ENCODE measurements at regions not wholly inside any gene's neighbourhood (a gene's known extent, or its start where the extent isn't known, plus 50 kb on each side); places are given as distances from the start of the nearest gene placed in this dataset.

DNA sequence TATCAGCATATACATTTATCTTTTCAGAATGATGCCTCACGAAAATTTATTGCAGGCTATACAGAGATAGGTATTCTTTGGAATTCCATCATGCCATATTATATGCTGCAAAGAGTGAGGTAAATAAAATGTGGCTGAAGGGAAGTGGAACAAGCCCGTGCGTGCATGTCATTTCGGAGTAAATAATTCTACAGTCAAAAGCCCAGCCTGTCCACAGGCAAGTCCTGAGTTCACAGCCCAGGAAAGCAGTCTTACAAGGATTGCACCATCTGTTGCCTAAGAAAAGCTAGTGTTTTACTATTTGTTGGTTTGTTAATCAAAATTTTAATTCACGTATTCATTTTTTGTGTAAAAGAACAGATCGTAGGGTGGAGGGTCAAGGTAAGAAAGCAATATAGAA is 292.4 kb upstream of the AKR1E2 start:
- no peak for DNase-seq (ENCODE audit: low read depth)

DNA sequence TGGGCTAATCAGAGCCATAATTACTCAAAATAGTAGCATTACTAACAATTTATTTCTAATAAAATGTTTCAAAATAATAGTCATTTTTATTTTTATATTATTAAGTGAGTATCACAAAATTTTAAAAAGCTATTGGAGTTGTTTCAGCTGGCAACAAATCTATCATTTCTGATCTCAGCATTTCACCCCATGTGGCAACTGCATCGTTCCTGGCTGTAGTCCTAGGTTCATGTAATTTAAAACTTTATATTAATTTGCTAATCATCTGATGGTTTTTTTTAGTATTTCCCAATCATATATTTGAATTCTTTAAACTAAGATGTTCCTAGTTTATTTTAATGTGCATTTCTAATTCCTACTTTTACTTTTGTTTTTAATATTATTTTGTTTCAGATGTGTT is 293.0 kb upstream of the AKR1E2 start:
- DNase-seq (ENCODE audit: low read depth) = no peak

DNA sequence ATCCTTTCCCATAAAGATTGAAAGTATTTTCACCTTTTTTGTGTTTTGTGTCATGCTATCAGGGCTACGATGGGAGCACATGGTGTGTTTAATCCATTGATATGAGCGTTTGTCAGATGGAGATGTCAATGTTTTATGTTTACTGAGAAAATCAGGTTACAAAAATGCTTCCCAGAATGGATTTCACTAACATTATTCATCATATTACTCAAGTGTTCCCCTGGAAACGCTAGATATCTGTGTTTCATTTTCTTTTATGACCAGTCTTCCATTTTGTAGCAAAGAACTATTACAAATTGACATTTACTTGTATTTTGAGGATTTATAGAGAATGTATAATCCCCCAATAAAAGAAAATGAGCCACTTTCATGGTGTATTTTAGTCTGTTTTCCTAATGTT is 293.5 kb upstream of the AKR1E2 start:
- peak; percentile 8 for DNase-seq (ENCODE audit: low read depth)

DNA sequence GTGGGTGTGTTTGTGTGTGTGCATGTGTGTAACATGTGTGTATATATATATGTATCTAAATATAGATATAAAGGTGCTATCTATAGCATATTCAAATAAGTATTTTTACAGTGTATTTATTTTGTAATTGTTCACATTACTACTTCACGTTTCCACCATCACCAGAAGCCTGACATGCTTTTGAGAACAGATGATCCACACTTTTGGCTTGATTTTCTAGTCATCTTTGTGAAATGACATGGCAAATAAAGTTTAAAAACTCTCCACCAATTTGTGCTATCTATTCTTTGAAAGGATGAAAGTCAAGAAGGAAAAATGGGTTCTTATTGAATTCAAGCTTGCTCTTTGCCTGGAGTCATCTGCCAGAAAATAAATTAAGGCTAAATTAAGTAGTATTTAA is 294.0 kb upstream of the AKR1E2 start:
- DNase-seq (ENCODE audit: low read depth) = no peak

DNA sequence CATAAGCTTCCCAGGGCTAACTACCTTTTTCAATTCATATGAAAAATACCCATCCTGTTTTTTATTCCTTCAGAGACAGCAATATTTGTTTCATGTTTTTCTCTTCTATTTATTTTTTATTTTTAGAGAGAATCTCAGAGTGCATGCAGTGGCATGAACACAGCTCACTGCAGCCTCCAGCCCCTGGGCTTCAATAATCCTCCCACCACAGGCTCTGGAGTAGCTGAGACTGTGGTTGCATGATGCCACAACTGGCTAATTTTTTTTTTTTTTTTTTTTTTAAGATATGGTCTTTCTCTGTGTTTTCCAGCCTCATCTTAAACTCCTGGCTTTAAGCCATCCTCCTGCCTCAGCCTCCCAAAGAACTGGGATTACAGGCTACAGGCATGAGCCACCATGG is 296.7 kb upstream of the AKR1E2 start:
- no peak for DNase-seq (ENCODE audit: low read depth)

DNA sequence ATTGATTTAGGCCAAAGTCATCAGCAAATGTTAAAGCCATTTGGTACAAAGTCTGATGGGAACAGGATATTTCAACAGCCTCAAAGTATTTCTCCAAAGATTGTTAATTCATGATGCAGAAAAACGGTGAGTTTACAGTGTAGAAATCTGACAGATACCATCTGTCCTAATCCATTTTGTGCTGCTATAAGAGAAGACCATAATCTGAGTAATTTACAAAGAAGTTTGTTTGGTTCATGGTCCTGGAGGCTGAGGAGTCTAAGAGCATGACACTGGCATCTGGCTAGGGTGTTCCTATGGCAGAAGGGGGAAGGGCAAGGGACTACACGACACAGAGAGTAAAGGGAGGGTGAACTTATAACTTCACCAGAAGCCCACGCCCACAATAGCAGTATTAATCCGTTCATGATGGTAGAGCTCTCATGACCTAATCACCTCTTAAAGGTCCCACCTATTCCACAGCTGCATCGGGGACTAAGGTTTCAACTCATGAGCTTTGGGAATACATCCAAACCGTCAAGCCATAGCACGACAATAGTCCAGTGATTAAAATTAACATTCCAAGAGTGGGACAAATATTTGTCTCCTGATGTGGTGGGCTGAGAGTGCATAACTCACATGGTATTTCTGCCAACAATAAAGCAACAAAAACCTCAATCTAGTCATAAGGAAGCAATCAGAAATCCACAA is 298.6 kb upstream of the AKR1E2 start:
- DNase-seq (ENCODE audit: low read depth) = peak; percentile 57

DNA sequence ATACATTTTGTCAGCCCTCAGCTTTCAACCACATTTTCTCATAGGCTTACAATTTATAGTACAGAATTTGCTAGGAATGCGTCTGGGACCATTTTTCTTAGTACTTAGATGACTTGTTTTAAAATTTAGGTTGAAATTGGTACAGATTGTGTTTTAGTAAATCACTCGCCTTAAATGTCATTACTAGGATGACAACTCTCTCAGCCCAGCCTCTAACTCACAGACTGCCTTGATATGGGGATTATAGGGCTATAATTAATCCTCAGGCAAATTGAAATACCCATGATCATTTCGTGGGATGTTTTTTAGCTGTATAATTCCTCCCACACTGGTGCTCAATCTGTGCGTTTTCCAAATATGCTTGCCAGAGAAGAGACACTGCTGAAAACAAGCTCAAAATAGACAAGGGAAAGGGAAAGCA is 299.7 kb upstream of the AKR1E2 start:
- no peak for DNase-seq (ENCODE audit: low read depth)

DNA sequence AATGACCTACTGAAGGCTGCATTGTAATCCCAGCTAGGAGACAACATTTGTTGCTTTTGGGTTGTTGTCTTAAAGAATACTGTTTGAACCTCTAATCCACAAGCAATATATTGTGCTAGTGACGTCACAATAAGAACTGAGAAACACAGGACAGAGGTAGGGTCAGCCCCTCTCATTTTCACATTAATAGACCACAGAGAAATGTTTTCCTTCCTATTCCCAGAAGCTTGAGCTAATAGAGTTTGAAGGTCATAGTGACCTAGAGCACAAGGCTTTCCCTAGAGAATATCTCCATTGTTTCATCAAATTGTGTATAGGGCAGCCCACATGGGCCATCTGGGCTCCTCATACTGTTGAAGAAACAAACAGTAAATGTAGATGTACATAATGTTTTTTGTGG is 300.9 kb upstream of the AKR1E2 start:
- no peak for DNase-seq (ENCODE audit: low read depth)

DNA sequence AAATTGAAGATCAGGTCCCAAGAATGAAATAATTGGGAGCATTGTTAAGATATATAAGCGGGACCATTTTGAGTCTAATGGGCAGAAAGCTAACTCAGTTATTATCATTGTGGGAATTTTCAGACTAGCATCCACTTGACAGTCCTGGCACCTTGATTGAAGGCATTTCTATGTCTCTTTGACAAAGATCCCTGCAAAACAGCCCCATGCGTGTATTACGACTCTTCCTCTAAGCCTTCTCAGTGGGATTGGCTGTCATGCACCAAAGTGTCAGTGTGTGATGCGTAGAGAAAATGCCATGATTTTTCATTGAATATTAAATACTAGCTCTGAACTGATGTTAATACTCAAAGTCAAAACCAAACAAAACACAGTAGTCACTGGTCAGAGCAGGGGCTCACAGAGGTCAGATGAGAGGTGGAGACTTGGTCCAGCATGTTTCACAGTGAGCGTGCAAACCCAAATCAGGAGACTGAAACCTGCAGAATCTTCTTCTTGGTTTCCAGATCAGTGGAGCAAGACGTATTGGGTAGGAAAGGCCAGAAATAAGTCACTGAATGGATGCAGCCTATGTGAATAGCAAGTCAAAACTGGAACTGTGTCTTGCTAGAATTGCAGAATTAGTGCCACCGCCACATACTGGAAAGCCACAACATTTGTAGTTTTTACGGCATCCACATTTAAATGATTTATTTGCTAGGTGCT is 303.6 kb upstream of the AKR1E2 start:
- no peak for DNase-seq (ENCODE audit: low read depth)

DNA sequence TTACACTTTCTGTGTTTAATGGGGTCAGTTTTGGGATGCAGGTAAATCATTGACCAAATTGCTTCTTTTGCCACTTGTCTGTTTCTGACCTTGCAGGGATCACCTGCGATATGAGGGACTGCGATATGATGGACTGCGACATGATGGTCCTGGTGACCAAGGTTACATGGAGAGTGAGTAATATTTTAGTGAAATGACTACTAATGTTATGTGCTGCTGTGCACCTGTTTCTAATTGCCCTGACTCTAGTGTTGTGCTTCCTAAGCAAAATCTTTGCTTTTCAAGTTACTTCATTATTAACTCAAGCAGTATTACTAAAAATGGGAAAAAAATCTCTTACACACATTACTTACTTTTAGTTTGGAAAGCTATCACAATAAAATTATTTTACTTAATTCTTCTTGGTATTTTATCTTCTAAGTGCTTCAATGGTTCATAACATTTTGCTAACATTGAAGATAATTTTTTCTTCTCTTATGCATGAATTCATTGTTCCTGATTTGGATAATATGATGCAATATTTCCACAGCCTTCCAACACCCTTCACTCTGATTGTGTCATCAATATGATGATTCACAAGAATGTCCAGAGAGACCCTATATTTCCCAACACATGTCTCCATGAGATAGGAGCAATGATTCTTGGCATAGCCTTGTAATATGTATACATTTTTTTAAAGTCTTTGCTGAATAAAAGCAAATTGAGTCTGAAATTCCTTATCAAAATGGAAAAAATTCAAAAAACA is 306.2 kb upstream of the AKR1E2 start:
- DNase-seq (ENCODE audit: low read depth) = peak; percentile 50

DNA sequence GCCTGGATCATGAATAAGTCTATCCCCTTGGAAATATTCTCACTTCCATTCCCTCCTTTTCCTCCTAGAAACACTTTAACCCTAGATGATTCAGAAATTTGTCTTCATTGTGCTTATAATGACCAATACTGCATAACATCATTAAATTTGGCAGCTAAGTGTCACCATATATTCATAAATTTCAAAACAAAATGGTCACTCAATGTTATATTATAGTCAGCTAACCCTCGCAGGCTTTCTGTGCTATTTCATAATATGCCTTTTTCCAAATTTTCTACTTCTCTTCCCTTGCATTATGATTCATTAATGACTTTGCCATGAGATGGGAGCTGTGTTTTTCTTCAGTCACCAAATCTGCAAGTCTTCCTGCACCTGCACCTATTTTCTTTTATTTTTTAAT is 308.3 kb upstream of the AKR1E2 start:
- DNase-seq (ENCODE audit: low read depth) = no peak

DNA sequence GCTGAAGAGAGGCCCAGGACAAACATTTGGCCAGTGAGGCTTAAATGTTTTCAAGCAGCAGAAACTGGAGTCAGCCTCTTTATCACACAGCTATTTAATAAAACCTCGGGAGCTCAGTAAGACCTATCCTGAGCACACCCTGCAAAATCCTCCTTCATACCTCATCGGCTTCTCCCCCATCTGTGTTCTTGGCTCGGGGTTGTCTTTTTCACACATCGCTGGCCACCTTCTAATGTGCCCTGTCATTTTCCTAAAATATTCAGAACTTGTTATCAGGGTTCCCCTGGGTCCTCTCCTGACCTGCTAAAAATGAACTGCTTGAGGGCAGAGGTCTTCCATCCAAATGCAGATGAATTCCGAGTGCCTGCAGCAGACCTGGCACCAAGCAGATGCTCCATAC is 310.3 kb upstream of the AKR1E2 start:
- no peak for DNase-seq (ENCODE audit: low read depth)

DNA sequence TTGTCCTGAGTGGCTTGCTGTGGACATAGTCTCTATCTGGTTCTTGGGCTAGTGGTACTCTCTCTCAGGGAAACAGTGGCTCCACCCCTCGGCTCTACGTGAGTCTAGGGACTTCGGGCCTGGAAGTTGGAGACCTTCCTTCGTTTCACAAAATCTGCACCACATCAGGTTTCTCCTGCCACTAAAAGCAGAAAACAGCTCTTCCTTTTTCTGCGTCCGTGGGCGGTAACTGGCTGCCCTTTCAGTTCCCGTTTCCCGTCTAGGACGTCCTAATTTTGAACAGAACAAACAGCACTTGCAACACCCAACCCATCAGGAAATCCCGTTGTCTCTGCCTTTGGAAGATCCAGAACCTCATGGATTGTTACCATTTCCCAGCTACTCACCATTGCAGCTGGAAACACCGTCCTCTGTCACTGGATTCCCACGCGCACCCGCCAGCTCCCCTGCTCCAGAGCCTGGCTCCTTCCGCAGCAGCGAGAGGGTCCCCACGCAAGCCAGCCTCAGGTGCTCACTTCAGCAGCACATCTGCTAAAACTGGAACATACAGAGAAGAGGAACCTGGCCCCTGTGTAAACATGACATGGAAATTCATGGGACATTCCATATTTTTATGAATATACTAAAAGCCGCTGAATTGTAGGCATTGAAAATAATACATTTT is 311.4 kb upstream of the AKR1E2 start:
- DNase-seq (ENCODE audit: low read depth) = no peak

DNA sequence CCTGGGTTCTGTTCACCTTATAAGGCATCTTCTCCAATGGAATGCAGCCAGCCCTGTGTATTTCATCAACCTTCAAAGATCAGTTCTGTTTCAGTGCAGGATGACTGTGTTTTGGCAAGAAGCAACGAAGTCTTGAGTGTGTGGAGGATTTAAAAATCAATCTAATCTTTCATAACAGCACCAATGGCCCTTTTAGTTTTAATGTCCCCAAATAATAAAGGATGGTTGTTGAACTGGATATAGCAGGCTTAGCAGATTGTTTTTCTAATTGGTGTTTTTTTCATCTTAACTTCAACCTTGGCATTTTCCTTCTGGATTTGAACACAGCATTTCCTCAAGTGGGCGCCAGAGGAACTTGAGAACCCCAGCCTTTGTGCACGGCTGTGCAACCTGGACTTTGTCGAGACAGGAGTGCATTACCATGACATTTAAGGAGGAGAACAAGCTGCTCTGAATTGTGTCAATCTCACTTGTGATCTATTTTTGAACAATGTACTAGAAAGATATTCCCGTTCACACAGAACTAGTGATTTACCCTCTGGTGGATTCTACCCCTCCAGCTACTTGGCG is 313.3 kb upstream of the AKR1E2 start:
- peak; percentile 50 for DNase-seq (ENCODE audit: low read depth)

DNA sequence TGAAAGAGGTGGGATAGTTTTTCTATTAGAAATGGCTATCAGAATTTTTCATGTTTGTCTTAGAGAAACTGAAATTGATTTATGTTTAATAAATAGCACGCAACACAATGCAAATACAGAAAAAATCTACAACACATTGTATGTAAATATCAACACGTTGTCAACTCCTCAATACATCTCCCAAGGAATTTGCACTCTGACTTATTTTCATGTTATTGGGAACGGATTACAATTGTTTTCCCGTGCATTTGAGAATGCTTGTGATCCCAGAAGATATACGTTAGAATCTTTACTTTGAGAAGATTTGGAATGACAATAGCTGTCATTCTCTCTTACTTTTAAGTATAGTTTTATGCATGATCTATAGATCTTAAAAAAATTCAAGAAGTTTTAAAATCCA is 313.8 kb upstream of the AKR1E2 start:
- no peak for DNase-seq (ENCODE audit: low read depth)

DNA sequence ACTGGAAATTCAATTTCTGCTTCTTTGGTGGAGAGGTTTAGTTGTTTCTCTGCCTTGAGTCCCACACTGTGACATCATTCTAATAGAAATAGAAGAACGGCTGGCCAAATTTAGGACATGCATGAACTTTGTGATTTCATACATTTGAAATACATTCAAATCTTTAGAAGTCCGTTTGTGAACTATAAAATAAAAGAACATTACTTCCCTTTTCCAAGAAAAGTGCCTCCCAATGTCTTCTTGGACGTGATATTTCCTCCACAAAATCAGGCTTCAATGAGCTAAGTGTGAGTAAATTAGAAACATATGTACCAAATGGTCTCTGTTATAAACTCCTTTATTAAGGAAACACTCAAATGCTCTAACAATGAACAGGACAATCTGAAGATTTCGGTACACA is 314.5 kb upstream of the AKR1E2 start:
- DNase-seq (ENCODE audit: low read depth) = no peak

DNA sequence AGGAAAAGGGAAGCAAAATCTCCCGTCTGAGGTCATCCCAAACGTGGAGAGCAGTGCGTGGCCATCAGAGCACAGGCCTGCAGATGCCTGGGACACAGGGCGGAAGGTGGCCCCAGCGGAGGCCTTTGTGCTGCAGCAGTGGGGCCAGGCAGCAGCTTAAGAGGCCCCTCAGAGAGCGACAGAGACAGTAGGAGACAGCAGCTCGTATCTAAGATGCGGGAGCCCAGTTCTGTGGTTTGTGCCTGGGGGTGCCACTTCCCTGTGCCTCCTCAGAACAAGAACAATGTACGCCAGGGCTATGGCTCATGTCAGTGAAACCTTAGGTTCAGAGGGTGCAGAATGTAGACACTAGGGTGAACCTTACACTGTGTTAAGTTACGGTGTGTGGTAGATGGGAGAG is 316.6 kb upstream of the AKR1E2 start:
- DNase-seq (ENCODE audit: low read depth) = no peak

DNA sequence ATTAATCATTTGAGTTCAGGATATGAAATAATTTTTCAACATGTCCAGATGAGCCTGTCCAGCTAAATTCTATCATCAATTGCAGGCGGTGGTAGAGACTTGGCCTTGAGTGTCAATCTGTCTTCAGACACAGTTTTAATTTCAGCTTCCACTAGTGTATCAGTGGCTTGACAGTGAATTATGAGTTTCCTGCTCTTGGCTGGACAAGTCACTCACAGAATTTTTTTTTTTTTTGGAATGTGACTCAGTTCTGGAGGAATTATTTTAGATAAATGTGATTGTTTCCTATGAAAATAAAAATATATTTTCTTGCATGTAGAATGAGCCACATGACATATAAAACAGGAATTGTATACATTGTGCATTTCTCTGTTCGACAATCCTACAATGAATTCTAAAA is 319.9 kb upstream of the AKR1E2 start:
- no peak for DNase-seq (ENCODE audit: low read depth)

DNA sequence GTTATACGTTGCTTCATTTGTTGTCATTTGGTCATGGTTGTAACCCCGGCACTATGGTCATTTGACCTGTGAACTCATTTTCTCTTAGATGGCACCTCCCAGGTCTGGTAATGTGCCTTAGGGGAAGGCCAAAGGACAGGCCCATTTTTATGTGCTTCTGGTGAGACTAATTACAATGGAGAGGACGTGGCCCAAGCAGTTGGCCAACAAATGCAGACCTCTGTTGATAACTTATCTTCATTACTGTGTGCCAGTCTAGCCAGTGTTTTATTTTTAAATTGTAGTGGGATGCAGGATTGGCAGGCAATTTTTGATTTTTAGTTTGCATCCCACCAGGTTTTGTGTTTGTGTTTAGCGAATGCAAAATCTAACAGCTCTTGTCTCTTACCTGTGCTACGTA is 321.5 kb upstream of the AKR1E2 start:
- no peak for DNase-seq (ENCODE audit: low read depth)

DNA sequence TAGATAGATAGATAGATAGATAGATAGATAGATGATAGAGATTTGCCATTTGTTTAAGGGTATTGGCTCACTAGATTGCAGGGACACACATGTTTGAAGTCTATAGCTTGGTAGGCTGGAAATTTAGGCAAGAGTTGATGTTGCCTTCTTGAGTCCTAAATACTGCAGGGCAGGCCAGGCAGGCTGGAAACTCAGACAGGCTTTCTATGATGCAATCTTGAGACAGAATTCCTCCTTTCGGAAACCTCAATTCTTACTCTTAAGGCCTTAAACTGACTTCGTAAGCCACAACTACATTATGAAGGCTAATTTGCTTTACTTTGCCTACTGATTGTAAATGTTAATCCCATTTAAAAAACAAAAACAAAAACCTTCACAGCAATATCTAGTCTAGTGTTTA is 322.9 kb upstream of the AKR1E2 start:
- DNase-seq (ENCODE audit: low read depth) = no peak

DNA sequence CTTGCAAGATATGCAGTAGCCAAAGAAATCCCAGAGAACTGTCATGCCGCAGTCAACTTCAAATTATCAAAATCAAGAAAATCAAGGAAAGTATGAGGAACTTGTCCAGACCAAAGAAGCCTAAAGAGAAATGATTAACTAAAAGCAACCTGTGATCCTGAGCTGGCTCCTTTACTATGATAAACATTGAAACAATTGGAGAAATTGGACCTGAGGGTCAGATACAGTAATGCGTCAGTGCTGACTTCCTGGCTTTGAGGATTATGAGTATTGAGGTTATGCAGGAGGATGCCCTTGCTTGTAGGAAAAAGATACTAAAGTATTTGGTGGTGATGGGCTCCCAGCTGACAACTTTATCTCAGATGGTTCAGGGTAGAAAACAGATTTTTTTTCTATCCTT is 324.7 kb upstream of the AKR1E2 start:
- DNase-seq (ENCODE audit: low read depth) = no peak

Data from HT1080 (cell line).